SK-N-MC (cell line): ENCODE measurements at regions not wholly inside any gene's neighbourhood (a gene's known extent, or its start where the extent isn't known, plus 50 kb on each side); places are given as distances from the start of the nearest gene placed in this dataset.

Source experiments
- EZH2 ChIP-seq: fragments of 200-600 bp; sonication (generic); IDR thresholded peaks from one replicate; pipeline ENCODE4 v1.6.1; 2017; ENCODE audit warnings: antibody characterized with exemption
- FOXP2 ChIP-seq: optimal IDR thresholded peaks from 2 replicates; pipeline ENCODE3; 2011; ENCODE audit warnings: mild to moderate bottlenecking, moderate library complexity; ENCODE audit not compliant: insufficient read depth; ENCODE audit errors: extremely low read length, control extremely low read depth
- POLR2AphosphoS5 ChIP-seq: IDR thresholded peaks from 2 replicates; pipeline ENCODE4 v1.6.1; 2012; ENCODE audit warnings: mild to moderate bottlenecking, low read depth, low read length, borderline replicate concordance

- no peak for TF ChIP-seq EZH2
- TF ChIP-seq POLR2AphosphoS5 = no peak
- TF ChIP-seq FOXP2 = no peak
These were observed 69.3 kb upstream of the ATP12A start for GRCh38 chr13:24610956-24611355.
